DOHH2 (cell line): ENCODE measurements at regions not wholly inside any gene's neighbourhood (a gene's known extent, or its start where the extent isn't known, plus 50 kb on each side); places are given as distances from the start of the nearest gene placed in this dataset.

Source experiments
- H3F3A ChIP-seq: fragments of 200-600 bp; sonication (generic), shearing (Covaris generic); 2 replicates; pipeline ENCODE4 v1.6.0; 2016; ENCODE audit warnings: antibody characterized with exemption, mild to moderate bottlenecking; ENCODE audit not compliant: control insufficient read depth, insufficient read depth
- H3K27ac ChIP-seq: fragments of 200-600 bp; sonication (generic); 2 replicates; pipeline ENCODE4 v1.5.1; 2014; ENCODE audit warnings: low read depth, mild to moderate bottlenecking, low read length, moderate library complexity
- H3K27me3 ChIP-seq: fragments of 200-600 bp; sonication (generic); 2 replicates; pipeline ENCODE4 v1.6.1; 2014; ENCODE audit warnings: mild to moderate bottlenecking, low read length, mixed read lengths; ENCODE audit not compliant: control insufficient read depth
- H3K36me3 ChIP-seq: fragments of 200-600 bp; sonication (generic); 2 replicates; pipeline ENCODE4 v1.6.1; 2014; ENCODE audit warnings: mild to moderate bottlenecking, low read length, moderate library complexity, mixed read lengths; ENCODE audit not compliant: control insufficient read depth
- H3K4me1 ChIP-seq: fragments of 200-600 bp; sonication (generic); 2 replicates; pipeline ENCODE4 v1.6.1; 2014; ENCODE audit warnings: mild to moderate bottlenecking, low read length, mixed read lengths; ENCODE audit not compliant: control insufficient read depth
- H3K4me2 ChIP-seq: fragments of 200-600 bp; sonication (generic); 2 replicates; pipeline ENCODE4 v1.6.0; 2014; ENCODE audit warnings: mild to moderate bottlenecking, low read length, moderate library complexity
- H3K4me3 ChIP-seq: fragments of 200-600 bp; sonication (generic); 2 replicates; pipeline ENCODE4 v1.5.1; 2014; ENCODE audit warnings: mild to moderate bottlenecking, low read length, mixed read lengths
- H3K79me2 ChIP-seq: fragments of 200-600 bp; sonication (generic); 2 replicates; pipeline ENCODE4 v1.6.1; 2014; ENCODE audit warnings: mild to moderate bottlenecking, low read length, mixed read lengths; ENCODE audit not compliant: control insufficient read depth
- H3K9me2 ChIP-seq: fragments of 200-600 bp; sonication (generic); replicated peaks from 2 replicates; pipeline ENCODE4 v1.6.1; 2014; ENCODE audit warnings: mild to moderate bottlenecking, low read length, mixed read lengths; ENCODE audit not compliant: control insufficient read depth
- H3K9me3 ChIP-seq: fragments of 200-600 bp; sonication (generic); 2 replicates; pipeline ENCODE4 v1.6.1; 2014; ENCODE audit warnings: antibody characterized with exemption, low read length, mixed read lengths; ENCODE audit not compliant: control insufficient read depth, insufficient read depth
- H4K20me1 ChIP-seq: fragments of 200-600 bp; sonication (generic); 2 replicates; pipeline ENCODE4 v1.6.0; 2014; ENCODE audit warnings: low read depth, mild to moderate bottlenecking, antibody characterized with exemption, low read length, moderate library complexity; ENCODE audit not compliant: control insufficient read depth, insufficient read depth
- EZH2phosphoT487 ChIP-seq: fragments of 200-600 bp; sonication (generic); IDR thresholded peaks from 2 replicates; pipeline ENCODE4 v1.6.1; 2017; ENCODE audit warnings: borderline replicate concordance, mild to moderate bottlenecking, antibody characterized with exemption, low read length, moderate library complexity, mixed read lengths
- TF ChIP-seq, protein P1 (sequence below): fragments of 200-600 bp; sonication (generic); IDR thresholded peaks from one replicate; pipeline ENCODE4 v1.5.1; 2014; ENCODE audit warnings: antibody characterized with exemption, mild to moderate bottlenecking, low read depth, low read length; ENCODE audit not compliant: poor library complexity, severe bottlenecking

DNA sequence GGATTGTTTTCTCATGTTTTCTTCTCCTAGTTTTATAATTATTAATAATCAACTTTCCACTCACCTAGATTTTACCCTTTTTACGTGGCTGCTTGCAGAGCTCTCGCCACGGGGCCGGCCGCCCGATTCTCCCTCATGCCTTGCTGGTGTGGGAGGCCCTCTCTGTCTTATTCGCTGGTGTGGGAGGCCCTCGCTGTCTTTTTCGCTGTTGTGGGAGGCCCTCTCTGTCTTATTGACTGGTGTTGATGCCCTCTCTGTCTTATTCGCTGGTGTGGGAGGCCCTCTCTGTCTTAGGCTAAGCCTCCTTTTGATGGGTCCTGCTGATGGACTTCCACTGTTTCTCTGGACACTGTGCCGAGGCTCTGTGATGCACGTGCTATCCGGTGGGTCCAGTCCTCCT lies 161.3 kb upstream of the IRX2 start:
- H3K27me3 ChIP-seq: no peaks in the 10 kb centered on the region
- no peaks in the 10 kb centered on the region for H3F3A ChIP-seq
- H3K4me1 ChIP-seq: no peaks in the 10 kb centered on the region
- H3K4me3 ChIP-seq: no peak overlapping the region
- no peaks in the 10 kb centered on the region for H3K9me2 ChIP-seq
- H3K79me2 ChIP-seq: no peaks in the 10 kb centered on the region
- no peaks in the 10 kb centered on the region for H3K36me3 ChIP-seq
- no peaks in the 10 kb centered on the region for H4K20me1 ChIP-seq
- H3K9me3 ChIP-seq: peaks cover 12% of the 10 kb centered on the region; the same call in 1 of the 2 replicates
- no peak overlapping the region for H3K27ac ChIP-seq
- TF ChIP-seq, protein P1, sequence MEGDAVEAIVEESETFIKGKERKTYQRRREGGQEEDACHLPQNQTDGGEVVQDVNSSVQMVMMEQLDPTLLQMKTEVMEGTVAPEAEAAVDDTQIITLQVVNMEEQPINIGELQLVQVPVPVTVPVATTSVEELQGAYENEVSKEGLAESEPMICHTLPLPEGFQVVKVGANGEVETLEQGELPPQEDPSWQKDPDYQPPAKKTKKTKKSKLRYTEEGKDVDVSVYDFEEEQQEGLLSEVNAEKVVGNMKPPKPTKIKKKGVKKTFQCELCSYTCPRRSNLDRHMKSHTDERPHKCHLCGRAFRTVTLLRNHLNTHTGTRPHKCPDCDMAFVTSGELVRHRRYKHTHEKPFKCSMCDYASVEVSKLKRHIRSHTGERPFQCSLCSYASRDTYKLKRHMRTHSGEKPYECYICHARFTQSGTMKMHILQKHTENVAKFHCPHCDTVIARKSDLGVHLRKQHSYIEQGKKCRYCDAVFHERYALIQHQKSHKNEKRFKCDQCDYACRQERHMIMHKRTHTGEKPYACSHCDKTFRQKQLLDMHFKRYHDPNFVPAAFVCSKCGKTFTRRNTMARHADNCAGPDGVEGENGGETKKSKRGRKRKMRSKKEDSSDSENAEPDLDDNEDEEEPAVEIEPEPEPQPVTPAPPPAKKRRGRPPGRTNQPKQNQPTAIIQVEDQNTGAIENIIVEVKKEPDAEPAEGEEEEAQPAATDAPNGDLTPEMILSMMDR: no peak
- no peak for TF ChIP-seq EZH2phosphoT487
- no peak overlapping the region for H3K4me2 ChIP-seq

DNA sequence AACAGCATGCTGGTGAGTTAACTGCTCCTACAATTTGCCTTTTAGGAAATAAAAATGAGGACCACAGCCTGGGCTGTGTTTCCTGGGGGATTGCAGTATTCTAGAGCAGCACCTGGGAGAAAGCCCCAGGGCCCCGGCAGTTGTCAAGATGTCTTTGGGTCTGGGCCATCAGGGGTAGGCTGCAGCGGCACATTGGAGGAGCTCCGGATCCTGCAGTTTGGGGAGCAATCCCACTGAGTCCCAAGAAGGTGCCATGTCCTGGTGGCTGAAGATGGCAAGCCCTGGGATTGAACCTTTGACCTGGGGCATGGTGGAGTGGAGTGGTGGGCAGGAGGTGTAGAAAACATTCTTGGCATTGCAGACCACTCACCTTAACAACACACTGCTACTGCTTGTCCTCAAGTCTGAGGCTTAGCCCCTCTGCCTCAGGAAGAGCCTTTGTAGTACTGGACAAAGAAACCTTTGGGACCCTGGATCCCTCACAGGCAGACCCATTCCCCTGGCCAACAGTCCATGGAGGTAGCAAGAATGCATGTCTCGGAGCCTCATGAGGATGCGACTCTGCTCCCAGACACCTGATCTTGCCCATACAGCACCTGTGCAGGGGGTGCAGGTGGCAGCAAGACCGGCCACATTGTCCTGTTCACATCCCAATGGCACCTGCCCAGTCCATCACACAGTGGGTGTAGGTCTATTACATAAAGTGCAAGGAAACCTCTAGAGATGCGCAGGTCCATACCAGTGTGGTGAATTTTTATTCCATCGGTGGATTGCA lies 159.1 kb upstream of the IRX2 start:
- H4K20me1 ChIP-seq: no peaks in the 10 kb centered on the region
- H3K4me1 ChIP-seq: no peaks in the 10 kb centered on the region
- H3K4me3 ChIP-seq: no peak overlapping the region
- no peaks in the 10 kb centered on the region for H3K9me2 ChIP-seq
- H3K27me3 ChIP-seq: no peaks in the 10 kb centered on the region
- H3K36me3 ChIP-seq: no peaks in the 10 kb centered on the region
- no peak for TF ChIP-seq EZH2phosphoT487
- TF ChIP-seq, protein P1: no peak
- H3F3A ChIP-seq: no peaks in the 10 kb centered on the region
- no peaks in the 10 kb centered on the region for H3K79me2 ChIP-seq
- H3K4me2 ChIP-seq: no peak overlapping the region
- H3K27ac ChIP-seq: no peak overlapping the region
- peaks cover 11% of the 10 kb centered on the region; the same call in 1 of the 2 replicates for H3K9me3 ChIP-seq

DNA sequence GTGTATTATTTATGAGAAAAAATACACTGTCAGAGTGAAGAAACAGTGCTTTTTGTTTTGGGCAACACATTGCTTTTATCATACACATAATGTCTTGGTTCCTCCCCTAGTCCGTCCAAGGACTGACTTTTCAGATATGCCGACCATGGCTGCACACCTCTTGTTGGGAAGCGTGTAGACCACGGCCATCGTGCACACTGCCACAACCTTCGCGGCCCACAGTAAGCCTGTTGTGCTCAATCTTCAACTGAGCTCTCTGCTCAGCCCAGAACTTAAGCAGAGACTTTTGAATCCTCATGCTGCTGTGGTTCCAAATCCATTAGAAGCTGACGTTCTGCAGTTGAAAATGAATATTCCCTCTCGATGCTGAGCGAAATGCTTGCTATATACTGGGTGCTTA lies 157.6 kb upstream of the IRX2 start:
- H3K9me2 ChIP-seq: no peaks in the 10 kb centered on the region
- no peak overlapping the region for H3K4me3 ChIP-seq
- no peaks in the 10 kb centered on the region for H3K27me3 ChIP-seq
- no peaks in the 10 kb centered on the region for H4K20me1 ChIP-seq
- H3K4me2 ChIP-seq: no peak overlapping the region
- TF ChIP-seq, protein P1: no peak
- no peak for TF ChIP-seq EZH2phosphoT487
- H3K36me3 ChIP-seq: no peaks in the 10 kb centered on the region
- no peaks in the 10 kb centered on the region for H3F3A ChIP-seq
- H3K27ac ChIP-seq: no peak overlapping the region
- no peaks in the 10 kb centered on the region for H3K4me1 ChIP-seq
- H3K79me2 ChIP-seq: no peaks in the 10 kb centered on the region
- H3K9me3 ChIP-seq: peaks cover 7% of the 10 kb centered on the region; the same call in 1 of the 2 replicates
